Heart left ventricle (tissue), 16 donors: ENCODE measurements at regions not wholly inside any gene's neighbourhood (a gene's known extent, or its start where the extent isn't known, plus 50 kb on each side); places are given as distances from the start of the nearest gene placed in this dataset.
"Not testable (repeated sequence)": the region's sequence is repeated elsewhere in the genome, so short reads cannot be mapped to it uniquely, and the experiment has no call there.

Experiments
- ATAC-seq, 4 donors: fragments of 200-7000 bp; cut with Tn5 transposase; one replicate each; pipeline ENCODE4 v1.9.1; 2020 to 2022; ENCODE audit warnings: moderate library complexity in 4 of 4, mild to moderate bottlenecking in 3 of 4, moderate number of reproducible peaks in 1 of 4
- DNase-seq, 5 donors: peaks; one replicate each; pipeline ENCODE4 v3.0.0-alpha.2; 2020
- H3K27ac ChIP-seq, 12 donors: fragments of 200-600 bp; sonication (generic) in 4 of 12; one replicate each; pipeline versions ENCODE4 v1.5.0 to v1.8.0; 2016 to 2022; ENCODE audit warnings: mild to moderate bottlenecking in 2 of 12
- H3K27me3 ChIP-seq, 9 donors: fragments of 200-600 bp; sonication (generic) in 2 of 9; one replicate each; pipeline versions ENCODE4 v1.5.1 to v1.8.0; 2016 to 2022; ENCODE audit warnings: mild to moderate bottlenecking in 3 of 9
- H3K36me3 ChIP-seq, 9 donors: fragments of 200-600 bp; sonication (generic) in 2 of 9; one replicate each; pipeline versions ENCODE4 v1.5.0 to v1.8.0; 2018 to 2022; ENCODE audit warnings: mild to moderate bottlenecking in 2 of 9
- H3K4me1 ChIP-seq, 12 donors: fragments of 200-600 bp; sonication (generic) in 4 of 12; one replicate each; pipeline versions ENCODE4 v1.5.0 to v1.8.0; 2016 to 2022; ENCODE audit warnings: mild to moderate bottlenecking in 3 of 12
- H3K4me3 ChIP-seq, 12 donors: fragments of 200-600 bp; sonication (generic) in 4 of 12; one replicate each; pipeline versions ENCODE4 v1.5.0 to v1.8.0; 2017 to 2022; ENCODE audit warnings: mild to moderate bottlenecking in 9 of 12, moderate library complexity in 4 of 12
- H3K9me3 ChIP-seq, 12 donors: fragments of 200-600 bp; sonication (generic) in 4 of 12; one replicate each; pipeline versions ENCODE4 v1.5.0 to v1.8.0; 2016 to 2022; ENCODE audit warnings: mild to moderate bottlenecking in 1 of 12
- POLR2A ChIP-seq, 2 donors: fragments of 450-650 bp; IDR thresholded peaks; one replicate each; pipeline ENCODE4 v1.6.1; 2017; ENCODE audit warnings: antibody characterized with exemption in 2 of 2, mild to moderate bottlenecking in 2 of 2, moderate library complexity in 2 of 2
- WGBS, 4 donors: extraction: QIAGEN DNeasy Blood & Tissue Kit in 2 of 4; methylation state at CpG; one replicate each; pipeline versions ENCODE4 v1.1.5 to v1.1.7; 2013 to 2018; 5-methylcytosine and 5-hydroxymethylcytosine counted together
- intact Hi-C, 10 donors: fragments of 100-400 bp; cut with DNase I; formaldehyde crosslinking; loops; one replicate each; pipeline versions ENCODE4 v1.11.1 to v1.14.2; 2022
- TF ChIP-seq, protein P1 (sequence below), 12 donors: fragments of 200-600 bp; sonication (generic) in 4 of 12; IDR thresholded peaks; one replicate each; pipeline versions ENCODE4 v1.5.0 to v1.8.0; 2018 to 2022; ENCODE audit warnings: antibody characterized with exemption in 12 of 12, mild to moderate bottlenecking in 5 of 12
- donor health status: ischemic (EF 13 %, LVEDD 7.1; RV severe dilation, severe dysfunction).
- donor health status: healthy with polysubstance abuse.
- donor health status: DM: no; HTN: yes; CAD: no.
- donor health status: DM: no; HTN: no; CAD: no.
- donor health status: ischemic (EF 25% LVEDD 6.9; RV normal size, moderate dysfunction).
- donor health status: ischemic (EF 25% LVEDD 5.7; RV mildly dilated, moderate dysfunction).
- donor health status: healthy.
- donor health status: DM: yes; HTN: yes; CAD: no.
- donor health status: ischemic (EF 35%, LVEDD 5.7; RV mildly dilated, moderate dysfunction).
- donor health status: nonischemic (EF 11% LVEDD 7.7; RV severe dilation, severe dysfunction).
- donor health status: DM: yes; HTN: yes; CAD: no.
- donor health status: PGD.
- donor health status: ischemic (EF 29% LVEDD 5.4; RV normal size, mild dysfunction).
- donor health status: nonischemic (EF 23%, LVEDD 6.1; RV moderate dilation, normal function).

DNA sequence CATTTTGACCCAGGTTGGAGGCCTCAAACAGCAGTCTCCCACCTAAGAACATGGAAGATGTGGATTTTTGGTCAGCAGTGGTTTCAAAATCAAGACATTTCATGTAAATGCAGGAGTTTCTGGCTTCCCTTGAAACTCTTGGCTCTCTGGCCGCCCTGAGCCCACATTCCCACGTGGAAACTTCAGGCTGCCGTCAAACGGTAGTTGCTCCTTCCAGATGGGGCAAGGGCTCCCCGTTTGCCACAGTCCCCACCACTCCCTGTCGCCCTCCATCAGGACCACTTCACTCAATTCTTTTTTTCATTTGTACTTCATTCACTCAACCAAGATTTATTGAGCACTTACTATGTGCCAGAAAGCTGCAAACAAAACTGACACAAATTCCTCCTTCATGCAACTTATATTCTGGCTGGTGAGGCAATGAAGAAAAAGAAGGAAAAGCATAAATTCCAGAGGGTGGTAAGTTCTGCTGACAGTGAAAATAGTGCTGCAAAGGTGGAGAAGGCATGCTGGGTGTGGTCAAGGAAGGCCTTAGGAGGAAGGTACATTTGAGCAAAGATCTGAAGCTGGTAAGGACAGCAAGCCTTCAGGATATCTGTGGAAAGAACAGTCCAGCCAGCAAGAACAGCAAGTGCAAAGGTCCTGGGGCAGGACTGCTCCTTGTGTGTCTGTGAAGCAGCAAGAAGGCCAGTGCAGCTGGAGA lies 62.9 kb upstream of the PTPN1 start:
- 91 to 94% (median 94%) methylated on average over 6 of the region's 6 CpGs for WGBS, 4 donors
- H3K4me1 ChIP-seq, result peaks cover 0 to 36% (median 9%) of the 10 kb centered on the region in 12 donors
- ATAC-seq (no peak), DNase-seq (no peak)
- intact Hi-C loops, result no loop called here
- H3K9me3 ChIP-seq, result no peaks in the 10 kb centered on the region
- H3K27ac ChIP-seq, result no peak overlapping the region
- H3K27me3 ChIP-seq, result no peaks in the 10 kb centered on the region
- TF ChIP-seq POLR2A (IDR thresholded peaks at IDR 0.05), result no peak
- TF ChIP-seq, protein P1, sequence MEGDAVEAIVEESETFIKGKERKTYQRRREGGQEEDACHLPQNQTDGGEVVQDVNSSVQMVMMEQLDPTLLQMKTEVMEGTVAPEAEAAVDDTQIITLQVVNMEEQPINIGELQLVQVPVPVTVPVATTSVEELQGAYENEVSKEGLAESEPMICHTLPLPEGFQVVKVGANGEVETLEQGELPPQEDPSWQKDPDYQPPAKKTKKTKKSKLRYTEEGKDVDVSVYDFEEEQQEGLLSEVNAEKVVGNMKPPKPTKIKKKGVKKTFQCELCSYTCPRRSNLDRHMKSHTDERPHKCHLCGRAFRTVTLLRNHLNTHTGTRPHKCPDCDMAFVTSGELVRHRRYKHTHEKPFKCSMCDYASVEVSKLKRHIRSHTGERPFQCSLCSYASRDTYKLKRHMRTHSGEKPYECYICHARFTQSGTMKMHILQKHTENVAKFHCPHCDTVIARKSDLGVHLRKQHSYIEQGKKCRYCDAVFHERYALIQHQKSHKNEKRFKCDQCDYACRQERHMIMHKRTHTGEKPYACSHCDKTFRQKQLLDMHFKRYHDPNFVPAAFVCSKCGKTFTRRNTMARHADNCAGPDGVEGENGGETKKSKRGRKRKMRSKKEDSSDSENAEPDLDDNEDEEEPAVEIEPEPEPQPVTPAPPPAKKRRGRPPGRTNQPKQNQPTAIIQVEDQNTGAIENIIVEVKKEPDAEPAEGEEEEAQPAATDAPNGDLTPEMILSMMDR (IDR thresholded peaks at IDR 0.05), result no peak
- no peak overlapping the region for H3K4me3 ChIP-seq
- H3K36me3 ChIP-seq, result no peaks in the 10 kb centered on the region

GRCh38 chr20:50447817-50448216 lies 62.4 kb upstream of the PTPN1 start:
- WGBS, 4 donors, result 94 to 97% (median 97%) methylated on average over 7 of the region's 7 CpGs
- H3K27me3 ChIP-seq, result no peaks in the 10 kb centered on the region
- H3K36me3 ChIP-seq, result no peaks in the 10 kb centered on the region
- H3K4me1 ChIP-seq, result peaks cover 0 to 36% (median 9%) of the 10 kb centered on the region in 12 donors
- TF ChIP-seq, protein P1 (IDR thresholded peaks at IDR 0.05), result no peak
- no peak for TF ChIP-seq POLR2A (IDR thresholded peaks at IDR 0.05)
- H3K4me3 ChIP-seq, result no peak overlapping the region
- no peak overlapping the region for H3K27ac ChIP-seq
- ATAC-seq (no peak), DNase-seq (no peak)
- no peaks in the 10 kb centered on the region for H3K9me3 ChIP-seq
- intact Hi-C loops, result no loop called here

DNA sequence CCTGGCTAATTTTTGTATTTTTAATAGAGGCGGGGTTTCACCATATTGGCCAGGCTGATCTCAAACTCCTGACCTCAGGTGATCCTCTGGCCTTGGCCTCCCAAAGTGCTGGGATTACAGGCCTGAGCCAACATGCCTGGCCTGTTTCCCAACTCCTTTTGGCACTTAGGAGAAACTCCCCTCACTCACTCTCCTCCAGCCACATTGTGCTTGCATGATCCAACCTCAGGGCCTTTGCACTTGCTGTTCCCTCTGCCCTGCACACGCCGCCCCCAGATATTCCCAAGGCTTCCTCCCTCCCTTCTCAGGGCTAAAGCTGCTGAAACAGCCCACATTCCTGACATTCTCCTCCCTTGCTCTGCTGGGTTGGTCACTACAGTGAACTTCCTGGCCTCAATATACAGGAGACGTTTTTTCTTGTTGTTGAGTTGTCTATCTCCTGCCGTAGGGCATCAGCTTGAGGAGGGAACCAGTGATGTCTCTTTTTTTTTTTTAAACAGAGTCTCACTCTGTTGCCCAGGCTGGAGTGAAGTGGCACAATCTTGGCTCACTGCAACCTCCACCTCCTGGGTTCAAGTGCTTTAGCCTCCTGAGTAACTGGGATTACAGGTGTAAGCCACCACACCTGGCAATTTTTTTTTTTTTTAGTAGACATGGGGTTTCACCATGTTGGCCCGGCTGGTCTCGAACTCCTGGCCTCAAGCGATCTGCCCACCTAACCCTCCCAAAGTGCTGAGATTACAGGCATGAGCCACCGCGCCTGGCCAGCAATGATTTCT lies 61.4 kb upstream of the PTPN1 start:
- ATAC-seq, H3K27ac ChIP-seq, intact Hi-C loops, H3K36me3 ChIP-seq, H3K4me3 ChIP-seq, H3K9me3 ChIP-seq, H3K27me3 ChIP-seq, DNase-seq: not testable (repeated sequence)
- H3K4me1 ChIP-seq, result peaks cover 0 to 36% (median 9%) of the 10 kb centered on the region in 12 donors
- WGBS, 4 donors, result 91 to 95% (median 92%) methylated on average over 10 of the region's 10 CpGs

GRCh38 chr20:50449738-50450492 lies 60.3 kb upstream of the PTPN1 start:
- 50 to 71% (median 66%) methylated on average over 9 of the region's 9 CpGs for WGBS, 4 donors
- no peak for ATAC-seq
- H3K9me3 ChIP-seq, result no peaks in the 10 kb centered on the region
- H3K4me1 ChIP-seq, result peaks cover 0 to 36% (median 9%) of the 10 kb centered on the region in 12 donors
- H3K36me3 ChIP-seq, result no peaks in the 10 kb centered on the region
- no peak for DNase-seq
- H3K4me3 ChIP-seq, result no peak overlapping the region
- no peak overlapping the region for H3K27ac ChIP-seq
- no peaks in the 10 kb centered on the region for H3K27me3 ChIP-seq
- TF ChIP-seq POLR2A (IDR thresholded peaks at IDR 0.05), result no peak
- TF ChIP-seq, protein P1 (IDR thresholded peaks at IDR 0.05), result no peak
- intact Hi-C loops, result loop anchor here in 6 of 10 donors (2.0 to 10.0 kb wide), 5 partner anchors 33 to 165 kb away; no protein-coding TSS in a partner anchor
